Fibroblast of the aortic adventitia (primary cell): ENCODE measurements at regions not wholly inside any gene's neighbourhood (a gene's known extent, or its start where the extent isn't known, plus 50 kb on each side); places are given as distances from the start of the nearest gene placed in this dataset.

Experiments used
- DNase-seq: peaks from one replicate; pipeline ENCODE4 v3.0.0-alpha.2; 2010; ENCODE audit warnings: low read depth
- H3K4me3 ChIP-seq: 2 replicates; pipeline ENCODE4 v1.5.1; 2011; ENCODE audit warnings: low read depth, mild to moderate bottlenecking, control low read depth, low read length, moderate library complexity
- TF ChIP-seq, protein P1 (sequence below): IDR thresholded peaks from 2 replicates; pipeline ENCODE4 v1.5.1; 2011; ENCODE audit warnings: mild to moderate bottlenecking, low read length, control low read depth, inconsistent platforms; ENCODE audit not compliant: insufficient read depth

DNA sequence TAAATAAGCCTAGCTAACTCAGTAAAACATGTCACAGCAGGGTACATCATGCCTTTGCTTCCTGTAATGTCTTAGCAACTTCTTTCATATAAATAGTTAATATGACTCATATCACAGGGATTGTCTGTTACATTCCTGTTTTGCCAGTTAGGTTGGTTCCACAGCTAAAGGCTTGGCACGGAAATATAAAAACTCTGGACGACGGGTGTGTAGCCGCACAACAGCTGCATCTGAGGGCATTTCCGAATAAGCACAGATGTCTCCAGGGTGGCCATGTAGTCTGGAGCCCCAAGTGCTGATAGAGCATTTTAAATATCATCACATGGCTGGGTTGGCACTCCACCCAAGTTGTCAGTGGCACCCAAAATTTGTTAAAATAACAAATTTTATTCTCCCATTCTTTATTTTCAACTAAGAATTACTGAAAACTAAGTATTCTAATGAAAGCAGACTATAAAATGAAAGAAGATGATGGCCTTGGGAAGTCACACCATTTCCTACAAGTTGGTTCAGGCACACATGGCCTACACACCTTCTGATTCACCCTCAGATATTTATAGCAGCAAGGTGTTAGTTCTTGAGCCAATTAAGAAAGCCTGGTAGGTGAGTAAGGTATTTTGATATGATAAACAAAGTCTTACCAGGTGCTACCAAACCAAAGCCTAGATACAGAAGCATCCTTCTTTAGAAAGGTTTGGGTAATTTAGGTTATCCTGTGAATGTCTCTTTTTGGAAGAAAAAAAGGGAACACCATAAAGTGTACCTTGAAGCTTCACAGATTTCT is 61.8 kb upstream of the STK17B start:
- DNase-seq, result peak; percentile 73
- H3K4me3 ChIP-seq, result no peak overlapping the region
- TF ChIP-seq, protein P1, sequence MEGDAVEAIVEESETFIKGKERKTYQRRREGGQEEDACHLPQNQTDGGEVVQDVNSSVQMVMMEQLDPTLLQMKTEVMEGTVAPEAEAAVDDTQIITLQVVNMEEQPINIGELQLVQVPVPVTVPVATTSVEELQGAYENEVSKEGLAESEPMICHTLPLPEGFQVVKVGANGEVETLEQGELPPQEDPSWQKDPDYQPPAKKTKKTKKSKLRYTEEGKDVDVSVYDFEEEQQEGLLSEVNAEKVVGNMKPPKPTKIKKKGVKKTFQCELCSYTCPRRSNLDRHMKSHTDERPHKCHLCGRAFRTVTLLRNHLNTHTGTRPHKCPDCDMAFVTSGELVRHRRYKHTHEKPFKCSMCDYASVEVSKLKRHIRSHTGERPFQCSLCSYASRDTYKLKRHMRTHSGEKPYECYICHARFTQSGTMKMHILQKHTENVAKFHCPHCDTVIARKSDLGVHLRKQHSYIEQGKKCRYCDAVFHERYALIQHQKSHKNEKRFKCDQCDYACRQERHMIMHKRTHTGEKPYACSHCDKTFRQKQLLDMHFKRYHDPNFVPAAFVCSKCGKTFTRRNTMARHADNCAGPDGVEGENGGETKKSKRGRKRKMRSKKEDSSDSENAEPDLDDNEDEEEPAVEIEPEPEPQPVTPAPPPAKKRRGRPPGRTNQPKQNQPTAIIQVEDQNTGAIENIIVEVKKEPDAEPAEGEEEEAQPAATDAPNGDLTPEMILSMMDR, result no peak

GRCh38 chr2:196233805-196234475 is 62.6 kb upstream of the STK17B start:
- H3K4me3 ChIP-seq, result no peak overlapping the region
- peak; percentile 45 for DNase-seq
- TF ChIP-seq, protein P1, result no peak

GRCh38 chr2:196234672-196235071 is 63.3 kb upstream of the STK17B start:
- DNase-seq, result peak; percentile 87
- no peak overlapping the region for H3K4me3 ChIP-seq
- TF ChIP-seq, protein P1, result no peak

- TF ChIP-seq, protein P1, result no peak
- H3K4me3 ChIP-seq, result no peak overlapping the region
- DNase-seq, result peak; percentile 72
Observed at GRCh38 chr2:196238836-196239380, 67.5 kb upstream of the STK17B start.

DNA sequence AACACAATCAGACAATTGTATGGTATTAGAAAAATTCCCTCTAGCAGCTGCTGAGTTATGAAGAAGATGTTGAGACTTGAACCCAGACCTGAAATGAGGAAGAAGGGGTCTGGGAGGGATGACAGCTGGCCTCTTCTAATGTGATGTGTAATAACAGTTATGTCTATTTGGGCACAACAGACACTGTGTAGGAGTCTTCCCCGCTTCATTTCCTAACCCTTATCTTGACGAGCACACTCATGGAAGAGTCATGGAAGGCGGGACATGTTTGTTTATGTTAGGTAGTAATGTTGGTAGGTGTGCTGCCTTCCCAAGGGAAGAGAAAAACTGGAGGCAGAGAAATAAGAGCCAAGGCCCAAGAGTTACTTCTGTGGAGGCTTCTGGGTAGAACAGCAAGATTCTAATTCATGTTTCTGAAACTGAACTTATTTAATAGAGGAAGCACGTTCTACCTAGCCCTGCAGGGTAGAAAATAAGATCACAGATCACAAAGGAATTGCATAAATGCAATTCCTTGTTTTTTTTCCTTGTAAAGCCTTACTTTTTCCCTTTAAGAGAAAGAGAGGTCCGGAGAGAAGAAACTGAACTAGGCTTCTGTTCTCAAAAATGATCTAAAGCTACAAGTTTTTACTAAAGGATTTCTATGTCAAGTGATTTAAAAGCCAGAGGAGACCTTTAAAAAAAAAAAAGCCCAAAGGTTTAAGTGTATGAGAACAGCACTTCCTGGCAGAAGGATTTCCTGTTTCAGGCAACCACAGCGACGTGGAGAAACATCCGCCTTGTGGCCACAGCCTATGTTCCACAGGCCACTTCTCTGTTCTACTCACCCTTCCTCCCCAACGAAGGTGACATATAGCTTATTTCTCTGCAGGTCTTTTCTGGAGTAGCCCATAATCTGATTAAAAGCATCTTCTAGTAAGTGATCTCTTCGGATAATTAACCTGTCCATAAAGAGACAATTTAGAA is 68.5 kb upstream of the STK17B start:
- no peak overlapping the region for H3K4me3 ChIP-seq
- TF ChIP-seq, protein P1, result no peak
- DNase-seq, result peak; percentile 77

- DNase-seq, result no peak
- TF ChIP-seq, protein P1, result no peak
- H3K4me3 ChIP-seq, result no peak overlapping the region
Observed at GRCh38 chr2:196241175-196241574, 69.8 kb upstream of the STK17B start.
